Islet of Langerhans (tissue), 1 donor: ENCODE measurements at regions not wholly inside any gene's neighbourhood (a gene's known extent, or its start where the extent isn't known, plus 50 kb on each side); places are given as distances from the start of the nearest gene placed in this dataset.

Experiments
- FAIRE-seq: peaks from one replicate; lab custom pipeline; 2011; peaks lifted over from hg19 to GRCh38; lab: Jason Lieb, UNC

- FAIRE-seq: no peak
Measured at GRCh38 chr3:57009802-57010201, 50.7 kb upstream of the SPATA12 start.

GRCh38 chr3:57009367-57009766 lies 51.1 kb upstream of the SPATA12 start:
- no peak for FAIRE-seq

- FAIRE-seq: no peak
Measured at GRCh38 chr3:57007521-57008460, 52.7 kb upstream of the SPATA12 start.

GRCh38 chr3:57006949-57007419 lies 53.5 kb upstream of the SPATA12 start:
- no peak for FAIRE-seq

GRCh38 chr3:57006179-57006657 lies 54.2 kb upstream of the SPATA12 start:
- FAIRE-seq: no peak

GRCh38 chr3:57004229-57004628 lies 56.2 kb upstream of the SPATA12 start:
- FAIRE-seq: no peak

- FAIRE-seq: no peak
Measured at GRCh38 chr3:57003676-57004075, 56.8 kb upstream of the SPATA12 start.

GRCh38 chr3:57001356-57001755 lies 59.1 kb upstream of the SPATA12 start:
- FAIRE-seq: no peak

GRCh38 chr3:57000012-57000411 lies 60.5 kb upstream of the SPATA12 start:
- FAIRE-seq: no peak

- no peak for FAIRE-seq
Measured at GRCh38 chr3:56999547-56999946, 60.9 kb upstream of the SPATA12 start.

- no peak for FAIRE-seq
Measured at GRCh38 chr3:56998076-56998529, 62.4 kb upstream of the SPATA12 start.

GRCh38 chr3:56997675-56998074 lies 62.8 kb upstream of the SPATA12 start:
- FAIRE-seq: no peak

GRCh38 chr3:56997041-56997440 lies 63.4 kb upstream of the SPATA12 start:
- FAIRE-seq: no peak

- FAIRE-seq: no peak
Measured at GRCh38 chr3:56994391-56994790, 66.1 kb upstream of the SPATA12 start.

- FAIRE-seq: no peak
Measured at GRCh38 chr3:56990641-56991015, 69.8 kb upstream of the SPATA12 start.

- FAIRE-seq: no peak
Measured at GRCh38 chr3:56989977-56990640, 70.4 kb upstream of the SPATA12 start.

- no peak for FAIRE-seq
Measured at GRCh38 chr3:56989169-56989976, 71.1 kb upstream of the SPATA12 start.

- peak; percentile 96 for FAIRE-seq
Measured at GRCh38 chr3:56988458-56989168, 71.9 kb upstream of the SPATA12 start.

- FAIRE-seq: no peak
Measured at GRCh38 chr3:56987238-56987895, 73.1 kb upstream of the SPATA12 start.

GRCh38 chr3:56986347-56986746 lies 74.1 kb upstream of the SPATA12 start:
- no peak for FAIRE-seq

GRCh38 chr3:56985878-56986277 lies 74.6 kb upstream of the SPATA12 start:
- no peak for FAIRE-seq
